Panc1 (cell line): ENCODE measurements at regions not wholly inside any gene's neighbourhood (a gene's known extent, or its start where the extent isn't known, plus 50 kb on each side); places are given as distances from the start of the nearest gene placed in this dataset.

Experiments
- POLR2AphosphoS5 ChIP-seq: IDR thresholded peaks from 2 replicates; pipeline ENCODE4 v1.6.1; 2012; ENCODE audit warnings: mild to moderate bottlenecking, low read depth, low read length, moderate library complexity
- SIN3A ChIP-seq: IDR thresholded peaks from 2 replicates; pipeline ENCODE4 v1.6.1; 2012; ENCODE audit warnings: low read depth, mild to moderate bottlenecking, low read length, moderate library complexity, borderline replicate concordance; ENCODE audit not compliant: insufficient read depth
- TCF7L2 ChIP-seq: IDR thresholded peaks from 2 replicates; pipeline ENCODE4 v1.6.1; 2011; ENCODE audit warnings: mild to moderate bottlenecking, low read depth, low read length, inconsistent platforms
- TF ChIP-seq, protein P1 (sequence below), 2 experiments: IDR thresholded peaks; 2 replicates each; pipeline ENCODE4 v1.6.1; 2011 to 2012; ENCODE audit warnings: low read depth in 2 of 2, control low read depth in 1 of 2, low read length in 1 of 2, mild to moderate bottlenecking in 1 of 2, moderate library complexity in 1 of 2; ENCODE audit not compliant: insufficient read depth in 1 of 2
- TF ChIP-seq, protein P2 (sequence below): fragments of 450-650 bp; IDR thresholded peaks from 2 replicates; pipeline ENCODE4 v1.5.1; 2017; ENCODE audit warnings: mild to moderate bottlenecking

DNA sequence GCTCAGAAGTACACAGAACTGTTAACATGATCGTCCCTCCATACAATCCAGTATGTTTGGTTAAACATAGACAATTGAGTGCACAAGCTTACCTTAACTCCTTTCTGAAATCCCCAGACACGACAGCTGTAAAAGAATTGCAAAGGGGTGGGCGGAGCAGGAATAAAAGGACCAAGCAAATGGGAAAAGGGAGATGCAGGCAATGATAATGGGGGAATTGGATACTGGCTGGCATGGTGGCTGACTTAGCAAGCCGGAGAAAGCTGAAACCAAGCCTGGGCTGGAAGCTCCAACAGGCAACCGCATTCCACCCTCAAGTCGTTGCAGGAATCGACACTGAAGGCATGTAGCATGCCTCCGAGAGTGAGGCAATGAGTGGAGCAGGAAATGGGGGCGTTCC, 96.8 kb upstream of the TMEM132C start:
- TF ChIP-seq, protein P1, sequence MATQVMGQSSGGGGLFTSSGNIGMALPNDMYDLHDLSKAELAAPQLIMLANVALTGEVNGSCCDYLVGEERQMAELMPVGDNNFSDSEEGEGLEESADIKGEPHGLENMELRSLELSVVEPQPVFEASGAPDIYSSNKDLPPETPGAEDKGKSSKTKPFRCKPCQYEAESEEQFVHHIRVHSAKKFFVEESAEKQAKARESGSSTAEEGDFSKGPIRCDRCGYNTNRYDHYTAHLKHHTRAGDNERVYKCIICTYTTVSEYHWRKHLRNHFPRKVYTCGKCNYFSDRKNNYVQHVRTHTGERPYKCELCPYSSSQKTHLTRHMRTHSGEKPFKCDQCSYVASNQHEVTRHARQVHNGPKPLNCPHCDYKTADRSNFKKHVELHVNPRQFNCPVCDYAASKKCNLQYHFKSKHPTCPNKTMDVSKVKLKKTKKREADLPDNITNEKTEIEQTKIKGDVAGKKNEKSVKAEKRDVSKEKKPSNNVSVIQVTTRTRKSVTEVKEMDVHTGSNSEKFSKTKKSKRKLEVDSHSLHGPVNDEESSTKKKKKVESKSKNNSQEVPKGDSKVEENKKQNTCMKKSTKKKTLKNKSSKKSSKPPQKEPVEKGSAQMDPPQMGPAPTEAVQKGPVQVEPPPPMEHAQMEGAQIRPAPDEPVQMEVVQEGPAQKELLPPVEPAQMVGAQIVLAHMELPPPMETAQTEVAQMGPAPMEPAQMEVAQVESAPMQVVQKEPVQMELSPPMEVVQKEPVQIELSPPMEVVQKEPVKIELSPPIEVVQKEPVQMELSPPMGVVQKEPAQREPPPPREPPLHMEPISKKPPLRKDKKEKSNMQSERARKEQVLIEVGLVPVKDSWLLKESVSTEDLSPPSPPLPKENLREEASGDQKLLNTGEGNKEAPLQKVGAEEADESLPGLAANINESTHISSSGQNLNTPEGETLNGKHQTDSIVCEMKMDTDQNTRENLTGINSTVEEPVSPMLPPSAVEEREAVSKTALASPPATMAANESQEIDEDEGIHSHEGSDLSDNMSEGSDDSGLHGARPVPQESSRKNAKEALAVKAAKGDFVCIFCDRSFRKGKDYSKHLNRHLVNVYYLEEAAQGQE (IDR thresholded peaks at IDR 0.05; ENCODE audit: insufficient read depth in 1 of 2, low read depth in 2 of 2, low read length in 1 of 2): no peak
- TF ChIP-seq, protein P2, sequence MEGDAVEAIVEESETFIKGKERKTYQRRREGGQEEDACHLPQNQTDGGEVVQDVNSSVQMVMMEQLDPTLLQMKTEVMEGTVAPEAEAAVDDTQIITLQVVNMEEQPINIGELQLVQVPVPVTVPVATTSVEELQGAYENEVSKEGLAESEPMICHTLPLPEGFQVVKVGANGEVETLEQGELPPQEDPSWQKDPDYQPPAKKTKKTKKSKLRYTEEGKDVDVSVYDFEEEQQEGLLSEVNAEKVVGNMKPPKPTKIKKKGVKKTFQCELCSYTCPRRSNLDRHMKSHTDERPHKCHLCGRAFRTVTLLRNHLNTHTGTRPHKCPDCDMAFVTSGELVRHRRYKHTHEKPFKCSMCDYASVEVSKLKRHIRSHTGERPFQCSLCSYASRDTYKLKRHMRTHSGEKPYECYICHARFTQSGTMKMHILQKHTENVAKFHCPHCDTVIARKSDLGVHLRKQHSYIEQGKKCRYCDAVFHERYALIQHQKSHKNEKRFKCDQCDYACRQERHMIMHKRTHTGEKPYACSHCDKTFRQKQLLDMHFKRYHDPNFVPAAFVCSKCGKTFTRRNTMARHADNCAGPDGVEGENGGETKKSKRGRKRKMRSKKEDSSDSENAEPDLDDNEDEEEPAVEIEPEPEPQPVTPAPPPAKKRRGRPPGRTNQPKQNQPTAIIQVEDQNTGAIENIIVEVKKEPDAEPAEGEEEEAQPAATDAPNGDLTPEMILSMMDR: no peak
- no peak for TF ChIP-seq POLR2AphosphoS5
- no peak for TF ChIP-seq SIN3A
- no peak for TF ChIP-seq TCF7L2
